Activated CD4-positive, alpha-beta T cell treated with anti-CD3 and anti-CD28 coated beads, Interleukin-2, amount 10 ng/mL, durations not matched to agents 7 days and 5 days (primary cell): ENCODE measurements at regions not wholly inside any gene's neighbourhood (a gene's known extent, or its start where the extent isn't known, plus 50 kb on each side); places are given as distances from the start of the nearest gene placed in this dataset.

Source experiments
- CTCF ChIA-PET: fragments of 350-600 bp; sonication (Branson Sonifier 250); formaldehyde crosslinking; loops from one replicate; lab custom pipeline; 2021; ENCODE audit warnings: antibody characterized with exemption; lab: Charles Lee
- POLR2A ChIA-PET: fragments of 350-600 bp; sonication (Branson Sonifier 250); formaldehyde crosslinking; loops from one replicate; lab custom pipeline; 2021; ENCODE audit warnings: antibody characterized with exemption; lab: Charles Lee
- DNase-seq: peaks from one replicate; pipeline ENCODE4 v3.0.0-alpha.2; 2020
- H3K27ac Mint-ChIP-seq: one replicate; pipeline ENCODE4 v1.8.0; 2021; ENCODE audit warnings: mild to moderate bottlenecking, moderate library complexity, mixed read lengths
- H3K27me3 Mint-ChIP-seq: one replicate; pipeline ENCODE4 v1.8.0; 2021; ENCODE audit warnings: mixed read lengths
- H3K36me3 Mint-ChIP-seq: one replicate; pipeline ENCODE4 v1.8.0; 2021; ENCODE audit warnings: low read depth, mixed read lengths
- H3K4me1 Mint-ChIP-seq: one replicate; pipeline ENCODE4 v1.8.0; 2021; ENCODE audit warnings: mixed read lengths
- H3K4me3 Mint-ChIP-seq: one replicate; pipeline ENCODE4 v1.8.0; 2021; ENCODE audit warnings: mild to moderate bottlenecking, moderate library complexity, mixed read lengths
- H3K9me3 Mint-ChIP-seq: one replicate; pipeline ENCODE4 v1.8.0; 2021; ENCODE audit warnings: mixed read lengths

DNA sequence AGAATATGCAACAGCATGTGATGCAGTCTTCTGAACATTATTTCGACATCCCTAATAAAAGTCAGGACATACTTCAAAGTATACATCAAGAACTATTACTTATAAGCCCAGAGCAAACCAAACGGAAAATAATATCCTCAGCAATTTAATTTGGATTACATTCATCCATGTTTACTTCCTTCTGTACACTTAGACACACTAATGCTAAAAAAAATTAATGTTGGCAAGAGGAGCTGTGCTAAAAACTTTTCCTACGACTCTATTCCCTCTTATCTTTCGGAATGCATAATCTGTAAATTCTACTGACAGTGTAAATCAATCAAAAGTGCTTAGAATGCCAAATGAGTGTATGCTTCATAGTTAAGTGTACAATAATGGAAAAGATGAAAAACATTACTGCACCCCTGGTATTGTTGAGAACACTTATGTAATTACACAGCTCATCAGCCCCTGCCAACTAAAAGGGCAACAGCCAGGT is 301.2 kb upstream of the HSF2 start:
- H3K27me3 Mint-ChIP-seq = no peaks in the 10 kb centered on the region
- DNase-seq = no peak
- ChIA-PET CTCF (no interaction called here), POLR2A (no interaction called here)
- peaks cover 4% of the 10 kb centered on the region for H3K9me3 Mint-ChIP-seq
- H3K36me3 Mint-ChIP-seq = no peaks in the 10 kb centered on the region
- no peak overlapping the region for H3K4me3 Mint-ChIP-seq
- no peaks in the 10 kb centered on the region for H3K4me1 Mint-ChIP-seq
- no peak overlapping the region for H3K27ac Mint-ChIP-seq

DNA sequence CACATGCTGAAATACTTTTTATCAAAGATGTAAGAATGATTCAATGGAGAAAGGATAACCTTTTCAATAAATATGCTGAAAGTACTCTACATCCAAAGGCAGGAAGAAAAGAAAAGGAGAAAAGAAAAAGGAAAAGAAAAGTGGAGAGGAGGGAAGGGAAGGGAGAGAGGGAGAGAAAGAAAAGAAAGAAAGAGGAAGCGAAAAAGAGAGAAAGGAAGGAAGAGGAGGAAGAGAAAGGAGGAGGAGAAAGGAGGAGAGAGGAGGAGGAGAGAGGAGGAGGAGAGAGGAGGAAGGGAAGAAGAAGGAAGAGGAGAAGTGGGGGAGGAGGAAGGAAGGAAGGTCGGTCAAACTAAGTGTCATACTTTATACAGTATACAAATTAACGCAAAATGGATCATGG is 297.4 kb upstream of the HSF2 start:
- Mint-ChIP-seq H3K9me3 (peaks cover 4% of the 10 kb centered on the region), H3K27me3 (no peaks in the 10 kb centered on the region), H3K4me1 (no peaks in the 10 kb centered on the region), H3K4me3 (no peak overlapping the region), H3K36me3 (no peaks in the 10 kb centered on the region), H3K27ac (no peak overlapping the region)
- ChIA-PET POLR2A (no interaction called here), CTCF (no interaction called here)
- DNase-seq = no peak

- ChIA-PET CTCF (no interaction called here), POLR2A (no interaction called here)
- no peaks in the 10 kb centered on the region for H3K36me3 Mint-ChIP-seq
- H3K4me1 Mint-ChIP-seq = no peaks in the 10 kb centered on the region
- no peak overlapping the region for H3K27ac Mint-ChIP-seq
- no peak for DNase-seq
- H3K9me3 Mint-ChIP-seq = no peaks in the 10 kb centered on the region
- H3K4me3 Mint-ChIP-seq = no peak overlapping the region
- H3K27me3 Mint-ChIP-seq = no peaks in the 10 kb centered on the region
Observed at GRCh38 chr6:122107256-122107852, 292.1 kb upstream of the HSF2 start.

GRCh38 chr6:122109075-122109474 is 290.4 kb upstream of the HSF2 start:
- no peaks in the 10 kb centered on the region for H3K36me3 Mint-ChIP-seq
- no peaks in the 10 kb centered on the region for H3K27me3 Mint-ChIP-seq
- H3K9me3 Mint-ChIP-seq = no peaks in the 10 kb centered on the region
- H3K4me3 Mint-ChIP-seq = no peak overlapping the region
- no peaks in the 10 kb centered on the region for H3K4me1 Mint-ChIP-seq
- POLR2A ChIA-PET = no interaction called here
- CTCF ChIA-PET = no interaction called here
- H3K27ac Mint-ChIP-seq = no peak overlapping the region
- no peak for DNase-seq

- Mint-ChIP-seq H3K36me3 (no peaks in the 10 kb centered on the region), H3K9me3 (no peaks in the 10 kb centered on the region), H3K27me3 (no peaks in the 10 kb centered on the region), H3K4me1 (no peaks in the 10 kb centered on the region), H3K27ac (no peak overlapping the region), H3K4me3 (no peak overlapping the region)
- CTCF ChIA-PET = no interaction called here
- POLR2A ChIA-PET = no interaction called here
- DNase-seq = no peak
Observed at GRCh38 chr6:122114717-122115116, 284.7 kb upstream of the HSF2 start.

- Mint-ChIP-seq H3K4me1 (no peaks in the 10 kb centered on the region), H3K27ac (no peak overlapping the region), H3K27me3 (no peaks in the 10 kb centered on the region), H3K9me3 (no peaks in the 10 kb centered on the region), H3K36me3 (no peaks in the 10 kb centered on the region), H3K4me3 (no peak overlapping the region)
- DNase-seq = no peak
- POLR2A ChIA-PET = no interaction called here
- CTCF ChIA-PET = no interaction called here
Observed at GRCh38 chr6:122116119-122116834, 283.2 kb upstream of the HSF2 start.

DNA sequence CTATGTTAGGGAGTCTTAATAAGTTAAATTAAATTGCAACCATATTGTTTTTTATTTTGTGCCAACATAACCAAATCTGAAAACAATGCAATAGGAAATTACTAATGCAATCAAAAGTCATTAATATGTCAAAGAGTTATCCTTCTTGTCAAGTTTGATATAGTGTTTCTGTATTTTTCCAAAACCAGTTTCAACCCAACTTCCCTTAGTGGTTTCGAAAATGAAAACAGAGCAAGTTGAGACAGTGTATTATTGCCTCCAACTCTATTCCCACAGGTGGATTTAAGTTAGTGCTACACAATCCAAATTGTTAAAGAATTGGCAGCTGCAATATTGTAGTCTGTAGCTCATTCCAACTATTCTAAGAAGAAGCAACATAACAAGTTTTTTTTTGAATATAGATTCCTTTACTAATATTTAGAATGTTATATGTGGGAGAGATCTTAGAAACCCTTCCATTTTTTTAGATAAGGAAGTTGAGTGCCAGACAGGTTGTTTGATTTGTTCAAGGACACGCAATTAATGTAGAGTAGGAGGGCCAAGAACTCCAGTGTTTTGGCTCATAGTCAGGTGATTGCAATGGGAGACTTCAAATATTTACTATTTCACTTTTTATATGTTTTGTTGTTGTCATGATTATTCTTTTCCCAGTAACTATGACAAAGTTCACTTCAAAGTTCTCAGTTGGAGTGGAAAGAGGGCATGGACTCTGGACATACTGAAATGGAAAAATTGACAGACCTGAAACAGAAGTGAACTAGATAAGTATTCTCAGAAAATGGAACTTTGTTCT is 282.4 kb upstream of the HSF2 start:
- Mint-ChIP-seq H3K4me3 (no peak overlapping the region), H3K27me3 (no peaks in the 10 kb centered on the region), H3K36me3 (no peaks in the 10 kb centered on the region), H3K27ac (no peak overlapping the region), H3K4me1 (no peaks in the 10 kb centered on the region), H3K9me3 (no peaks in the 10 kb centered on the region)
- ChIA-PET CTCF (no interaction called here), POLR2A (no interaction called here)
- DNase-seq = no peak

DNA sequence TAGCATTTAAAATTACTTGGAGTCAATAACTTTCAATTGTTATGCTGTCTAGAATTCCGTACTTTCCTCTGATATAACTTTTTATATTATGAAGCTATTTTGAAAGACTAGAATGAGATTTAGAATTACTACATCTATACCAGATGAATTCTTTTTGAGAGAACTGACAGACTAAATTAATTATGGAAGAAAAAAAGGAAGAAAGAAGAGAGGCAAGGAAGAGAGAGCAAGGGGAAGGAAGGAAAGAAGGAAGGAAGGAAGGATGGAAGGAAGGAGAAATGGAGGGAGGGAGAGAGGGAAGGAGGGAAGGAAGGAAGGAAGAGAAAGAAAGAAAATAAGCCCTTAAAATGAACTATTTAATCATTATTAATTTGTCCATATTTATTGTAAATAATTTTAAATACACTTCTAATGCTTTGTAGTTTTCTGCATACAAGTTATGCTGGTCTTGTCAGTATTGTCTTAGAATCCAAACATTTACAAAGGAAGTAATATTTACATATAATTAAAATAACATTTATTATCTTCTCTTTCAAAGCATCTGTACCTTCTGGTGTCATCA is 280.4 kb upstream of the HSF2 start:
- no peaks in the 10 kb centered on the region for H3K27me3 Mint-ChIP-seq
- ChIA-PET CTCF (interaction anchor here (1.0 kb wide), 1 partner anchor 19 kb away, joined by 3 read pairs; no protein-coding TSS in a partner anchor), POLR2A (no interaction called here)
- no peak for DNase-seq
- H3K4me3 Mint-ChIP-seq = no peak overlapping the region
- H3K9me3 Mint-ChIP-seq = no peaks in the 10 kb centered on the region
- H3K27ac Mint-ChIP-seq = no peak overlapping the region
- H3K36me3 Mint-ChIP-seq = no peaks in the 10 kb centered on the region
- H3K4me1 Mint-ChIP-seq = no peaks in the 10 kb centered on the region

DNA sequence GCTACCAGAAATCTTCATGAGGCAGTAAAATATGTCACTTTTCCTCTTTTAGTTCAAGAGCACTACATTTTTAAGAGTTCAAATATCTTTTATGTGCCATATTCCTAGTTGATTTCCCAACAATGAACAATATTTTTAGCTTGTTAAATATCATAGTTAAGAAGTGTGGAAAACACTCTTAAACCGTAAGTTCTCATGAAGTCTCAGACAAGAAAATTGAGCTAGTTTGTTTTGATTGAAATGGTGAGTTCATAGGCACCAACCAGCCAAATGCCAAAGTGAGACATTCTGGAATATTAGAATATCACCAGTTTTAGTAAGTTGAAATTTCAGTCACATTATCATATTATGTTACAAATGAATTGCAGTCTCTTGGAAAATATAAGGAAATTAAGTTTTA is 277.2 kb upstream of the HSF2 start:
- DNase-seq = no peak
- Mint-ChIP-seq H3K9me3 (no peaks in the 10 kb centered on the region), H3K4me3 (no peak overlapping the region), H3K27ac (no peak overlapping the region), H3K4me1 (no peaks in the 10 kb centered on the region), H3K36me3 (no peaks in the 10 kb centered on the region), H3K27me3 (no peaks in the 10 kb centered on the region)
- ChIA-PET CTCF (no interaction called here), POLR2A (no interaction called here)

DNA sequence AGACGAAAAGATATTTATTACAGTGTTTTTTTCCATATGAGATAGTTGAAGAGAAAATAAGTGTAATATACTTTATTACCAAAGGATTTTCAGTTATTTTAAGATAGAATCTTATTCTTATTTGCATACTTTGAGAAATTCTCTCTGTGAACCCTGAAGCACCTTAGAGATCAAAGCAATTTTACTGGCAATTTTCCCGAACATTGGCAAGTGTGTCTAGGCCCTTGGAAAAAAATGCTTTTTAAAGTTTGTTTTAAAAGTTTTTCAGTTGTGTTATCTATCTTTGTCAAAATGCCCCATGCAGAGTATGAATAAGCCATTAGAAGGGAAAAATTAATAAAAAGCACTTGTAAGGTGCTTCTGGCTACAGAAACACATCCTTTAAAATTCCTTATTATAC is 276.8 kb upstream of the HSF2 start:
- ChIA-PET POLR2A (no interaction called here), CTCF (interaction anchor here (1.0 kb wide), 1 partner anchor 10 kb away, joined by 3 read pairs; no protein-coding TSS in a partner anchor)
- Mint-ChIP-seq H3K27me3 (no peaks in the 10 kb centered on the region), H3K9me3 (no peaks in the 10 kb centered on the region), H3K4me3 (no peak overlapping the region), H3K36me3 (no peaks in the 10 kb centered on the region), H3K27ac (no peak overlapping the region), H3K4me1 (no peaks in the 10 kb centered on the region)
- no peak for DNase-seq

- H3K27ac Mint-ChIP-seq = no peak overlapping the region
- no peaks in the 10 kb centered on the region for H3K36me3 Mint-ChIP-seq
- CTCF ChIA-PET = no interaction called here
- DNase-seq = no peak
- peaks cover under 1% of the 10 kb centered on the region for H3K4me1 Mint-ChIP-seq
- no peaks in the 10 kb centered on the region for H3K9me3 Mint-ChIP-seq
- no peak overlapping the region for H3K4me3 Mint-ChIP-seq
- POLR2A ChIA-PET = no interaction called here
- H3K27me3 Mint-ChIP-seq = no peaks in the 10 kb centered on the region
Observed at GRCh38 chr6:122124908-122125307, 274.5 kb upstream of the HSF2 start.

- ChIA-PET CTCF (no interaction called here), POLR2A (no interaction called here)
- no peaks in the 10 kb centered on the region for H3K9me3 Mint-ChIP-seq
- H3K4me3 Mint-ChIP-seq = no peak overlapping the region
- H3K27ac Mint-ChIP-seq = no peak overlapping the region
- no peak for DNase-seq
- no peaks in the 10 kb centered on the region for H3K36me3 Mint-ChIP-seq
- peaks cover 5% of the 10 kb centered on the region for H3K4me1 Mint-ChIP-seq
- H3K27me3 Mint-ChIP-seq = no peaks in the 10 kb centered on the region
Observed at GRCh38 chr6:122126894-122127293, 272.6 kb upstream of the HSF2 start.

DNA sequence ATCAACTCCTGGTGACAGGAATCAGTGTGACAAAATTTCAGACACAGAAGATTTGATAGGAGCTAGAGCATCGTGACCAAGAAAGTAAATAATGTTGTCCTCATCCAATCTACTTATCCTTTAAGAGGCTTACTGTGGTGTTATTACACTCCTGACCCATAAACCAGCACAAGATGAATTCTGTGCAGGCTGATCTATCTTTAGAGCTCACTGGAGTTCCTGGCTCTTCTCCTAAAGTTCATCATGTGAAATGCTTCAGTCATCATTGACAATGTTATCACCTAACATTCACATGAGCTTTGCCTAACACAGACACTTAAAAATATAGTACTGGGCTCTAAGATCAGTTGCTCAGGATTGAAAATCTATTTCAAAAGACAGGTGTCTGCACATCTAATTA is 271.0 kb upstream of the HSF2 start:
- Mint-ChIP-seq H3K27ac (no peak overlapping the region), H3K36me3 (no peaks in the 10 kb centered on the region), H3K27me3 (no peaks in the 10 kb centered on the region), H3K4me1 (peaks cover 5% of the 10 kb centered on the region), H3K4me3 (no peak overlapping the region), H3K9me3 (no peaks in the 10 kb centered on the region)
- ChIA-PET POLR2A (no interaction called here), CTCF (no interaction called here)
- no peak for DNase-seq
